Liver (tissue), 8 donors: ENCODE measurements at regions not wholly inside any gene's neighbourhood (a gene's known extent, or its start where the extent isn't known, plus 50 kb on each side); places are given as distances from the start of the nearest gene placed in this dataset.

Experiments used
- DNase-seq: peaks from one replicate; pipeline ENCODE4 v3.0.0-alpha.2; 2017; ENCODE audit warnings: low spot score
- H3K27ac ChIP-seq, 2 donors: one replicate each; pipeline ENCODE4 v1.7.0; 2013; ENCODE audit warnings: inconsistent platforms in 2 of 2, low read length in 2 of 2, control low read depth in 1 of 2, low read depth in 1 of 2, mild to moderate bottlenecking in 1 of 2
- H3K27me3 ChIP-seq, 4 donors: one replicate each; pipeline versions ENCODE4 v1.6.1 to v1.7.0; 2013; ENCODE audit warnings: low read length in 3 of 4, inconsistent platforms in 1 of 4, mild to moderate bottlenecking in 1 of 4, moderate library complexity in 1 of 4; ENCODE audit not compliant: control insufficient read depth in 4 of 4, insufficient read depth in 4 of 4
- H3K36me3 ChIP-seq, 4 donors: one replicate each; pipeline versions ENCODE4 v1.6.1 to v1.7.0; 2013; ENCODE audit warnings: low read length in 3 of 4, mild to moderate bottlenecking in 3 of 4, low read depth in 1 of 4, moderate library complexity in 1 of 4; ENCODE audit not compliant: control insufficient read depth in 4 of 4, insufficient read depth in 3 of 4
- H3K4me1 ChIP-seq, 4 donors: one replicate each; pipeline versions ENCODE4 v1.6.1 to v1.7.0; 2013; ENCODE audit warnings: low read length in 3 of 4, mild to moderate bottlenecking in 3 of 4, moderate library complexity in 1 of 4; ENCODE audit not compliant: control insufficient read depth in 4 of 4, insufficient read depth in 4 of 4
- H3K4me3 ChIP-seq, 3 donors: one replicate each; pipeline versions ENCODE4 v1.6.1 to v1.7.0; 2013; ENCODE audit warnings: low read length in 3 of 3, control low read depth in 1 of 3, low read depth in 1 of 3, mild to moderate bottlenecking in 1 of 3
- H3K9ac ChIP-seq, 2 donors: one replicate each; pipeline ENCODE4 v1.7.0; 2013; ENCODE audit warnings: low read length in 2 of 2, mild to moderate bottlenecking in 2 of 2, moderate library complexity in 2 of 2, control low read depth in 1 of 2, low read depth in 1 of 2
- H3K9me3 ChIP-seq, 4 donors: one replicate each; pipeline versions ENCODE4 v1.6.1 to v1.7.0; 2013; ENCODE audit warnings: low read length in 3 of 4; ENCODE audit not compliant: control insufficient read depth in 4 of 4
- ATF3 ChIP-seq: IDR thresholded peaks from 2 replicates; pipeline ENCODE4 v1.6.1; 2016; ENCODE audit warnings: antibody characterized with exemption
- CTCF ChIP-seq: fragments of 150-350 bp; IDR thresholded peaks from 2 replicates; pipeline ENCODE4 v1.5.1; 2017; ENCODE audit warnings: improper control_type of control experiment, low read depth, low read length; ENCODE audit not compliant: missing input control
- EGR1 ChIP-seq, 2 donors: IDR thresholded peaks; 2 replicates each; pipeline ENCODE4 v1.6.1; 2016 to 2018; ENCODE audit warnings: antibody characterized with exemption in 2 of 2, low read depth in 2 of 2
- FOXA1 ChIP-seq: IDR thresholded peaks from 2 replicates; pipeline ENCODE4 v1.6.1; 2016; ENCODE audit warnings: antibody characterized with exemption
- FOXA2 ChIP-seq: IDR thresholded peaks from 2 replicates; pipeline ENCODE4 v1.6.1; 2016; ENCODE audit warnings: antibody characterized with exemption
- GABPA ChIP-seq, 2 donors: IDR thresholded peaks in 1 of 2; conservative IDR thresholded peaks in 1 of 2; 2 replicates each; pipeline ENCODE4 v1.6.1; 2016; ENCODE audit warnings: antibody characterized with exemption in 2 of 2, mild to moderate bottlenecking in 1 of 2, moderate library complexity in 1 of 2
- HNF4A ChIP-seq, 2 donors: conservative IDR thresholded peaks; 2 replicates each; pipeline ENCODE4 v1.6.1; 2016; ENCODE audit warnings: antibody characterized with exemption in 2 of 2, mild to moderate bottlenecking in 2 of 2
- HNF4G ChIP-seq: IDR thresholded peaks from 2 replicates; pipeline ENCODE4 v1.6.1; 2016; ENCODE audit warnings: antibody characterized with exemption
- JUND ChIP-seq, 2 donors: IDR thresholded peaks; 2 replicates each; pipeline ENCODE4 v1.6.1; 2016; ENCODE audit warnings: antibody characterized with exemption in 2 of 2
- MAX ChIP-seq: IDR thresholded peaks from 2 replicates; pipeline ENCODE4 v1.6.1; 2016; ENCODE audit warnings: antibody characterized with exemption
- NR2F2 ChIP-seq: IDR thresholded peaks from 2 replicates; pipeline ENCODE4 v1.6.1; 2016; ENCODE audit warnings: antibody characterized with exemption
- RAD21 ChIP-seq, 2 donors: IDR thresholded peaks; 2 replicates each; pipeline ENCODE4 v1.6.1; 2016; ENCODE audit warnings: antibody characterized with exemption in 2 of 2, mild to moderate bottlenecking in 2 of 2
- REST ChIP-seq: IDR thresholded peaks from 2 replicates; pipeline ENCODE4 v1.6.1; 2016; ENCODE audit warnings: antibody characterized with exemption, mild to moderate bottlenecking
- RXRA ChIP-seq, 2 donors: IDR thresholded peaks; 2 replicates each; pipeline ENCODE4 v1.6.1; 2017 to 2018; ENCODE audit warnings: antibody characterized with exemption in 2 of 2, mild to moderate bottlenecking in 1 of 2
- SP1 ChIP-seq: IDR thresholded peaks from 2 replicates; pipeline ENCODE4 v1.6.1; 2018; ENCODE audit warnings: antibody characterized with exemption, mild to moderate bottlenecking
- TAF1 ChIP-seq: conservative IDR thresholded peaks from 2 replicates; pipeline ENCODE4 v1.6.1; 2016; ENCODE audit warnings: antibody characterized with exemption, mild to moderate bottlenecking
- YY1 ChIP-seq: IDR thresholded peaks from 2 replicates; pipeline ENCODE4 v1.6.1; 2016; ENCODE audit warnings: antibody characterized with exemption, mild to moderate bottlenecking
- ZBTB33 ChIP-seq: IDR thresholded peaks from 2 replicates; pipeline ENCODE4 v1.6.1; 2016; ENCODE audit warnings: antibody characterized with exemption
- WGBS: extraction: QIAGEN DNeasy Blood & Tissue Kit; methylation state at CpG from one replicate; pipeline ENCODE4 v1.1.7; 2013; 5-methylcytosine and 5-hydroxymethylcytosine counted together
- donor health status: healthy.
- donor health status: healthy.
- donor health status: healthy.
- donor health status: healthy.
- donor health status: healthy.

- no peak for TF ChIP-seq CTCF
- TF ChIP-seq GABPA (IDR thresholded peaks at IDR 0.05 in 1 of 2, conservative IDR thresholded peaks at IDR 0.05 in 1 of 2), result no peak
Observed at GRCh38 chr5:133739181-133739780, 126.9 kb upstream of the FSTL4 start (continued).

GRCh38 chr5:133738271-133738670, 125.9 kb upstream of the FSTL4 start:
- WGBS, result 61% methylated on average over 4 of the region's 4 CpGs
- no peak overlapping the region for H3K4me3 ChIP-seq

GRCh38 chr5:133736512-133736911, 124.2 kb upstream of the FSTL4 start:
- no peaks in the 10 kb centered on the region for H3K36me3 ChIP-seq
- peak; percentile 23 for DNase-seq
- WGBS, result 77% methylated on average over 5 of the region's 5 CpGs
- H3K9ac ChIP-seq, result no peak overlapping the region
- no peak overlapping the region for H3K27ac ChIP-seq
- H3K4me3 ChIP-seq, result no peak overlapping the region
- no peak for TF ChIP-seq JUND (IDR thresholded peaks at IDR 0.05)
- TF ChIP-seq MAX, result no peak
- no peak for TF ChIP-seq FOXA1
- no peak for TF ChIP-seq SP1
- no peak for TF ChIP-seq RAD21 (IDR thresholded peaks at IDR 0.05)
- no peak for TF ChIP-seq ZBTB33
- TF ChIP-seq RXRA (IDR thresholded peaks at IDR 0.05), result no peak
- no peak for TF ChIP-seq HNF4G
- no peak for TF ChIP-seq YY1
- no peak for TF ChIP-seq CTCF
- TF ChIP-seq FOXA2, result no peak
- TF ChIP-seq EGR1 (IDR thresholded peaks at IDR 0.05; ENCODE audit: low read depth in 2 of 2), result no peak
- no peak for TF ChIP-seq GABPA (IDR thresholded peaks at IDR 0.05 in 1 of 2, conservative IDR thresholded peaks at IDR 0.05 in 1 of 2)
- no peak for TF ChIP-seq HNF4A (conservative IDR thresholded peaks at IDR 0.05)
- no peak for TF ChIP-seq NR2F2
- no peak for TF ChIP-seq ATF3
- no peak for TF ChIP-seq TAF1
- TF ChIP-seq REST, result no peak
- no peaks in the 10 kb centered on the region for H3K27me3 ChIP-seq
- peaks cover 0 to 2% (median 0%) of the 10 kb centered on the region in 4 donors for H3K9me3 ChIP-seq
- H3K4me1 ChIP-seq, result no peaks in the 10 kb centered on the region

More at GRCh38 chr5:133738271-133738670, 125.9 kb upstream of the FSTL4 start:
- Histone ChIP-seq H3K36me3 (no peaks in the 10 kb centered on the region), H3K9ac (no peak overlapping the region), H3K27me3 (no peaks in the 10 kb centered on the region), H3K9me3 (peaks cover 0 to 2% (median 0%) of the 10 kb centered on the region in 4 donors), H3K27ac (no peak overlapping the region), H3K4me1 (no peaks in the 10 kb centered on the region)
- no peak for TF ChIP-seq HNF4A (conservative IDR thresholded peaks at IDR 0.05)
- DNase-seq, result peak; percentile 12
